ENCODE measurements at regions not wholly inside any gene's neighbourhood (a gene's known extent, or its start where the extent isn't known, plus 50 kb on each side); places are given as distances from the start of the nearest gene placed in this dataset.

- no peak for TF ChIP-seq SUZ12 (IDR thresholded peaks at IDR 0.05; ENCODE audit: extremely low read depth, insufficient read depth, insufficient read length)
- TF ChIP-seq ZNF274 (IDR thresholded peaks at IDR 0.05; ENCODE audit: low read depth, low read length) = no peak
- no peak for TF ChIP-seq YY1 (IDR thresholded peaks at IDR 0.05; ENCODE audit: insufficient read depth, insufficient read length)
- H3K27me3 ChIP-seq (ENCODE audit: insufficient read depth, insufficient read length) = no peaks in the 10 kb centered on the region
- no peak for DNase-seq (ENCODE audit: low read depth, low spot score)
- H3K36me3 ChIP-seq (ENCODE audit: insufficient read depth, insufficient read length, low read length) = no peaks in the 10 kb centered on the region
- H3K4me1 ChIP-seq (ENCODE audit: insufficient read depth, insufficient read length) = no peaks in the 10 kb centered on the region
- H3K9ac ChIP-seq (ENCODE audit: insufficient read length, low read depth) = no peak overlapping the region
- H3K4me3 ChIP-seq (ENCODE audit: insufficient read length, low read depth) = no peak overlapping the region
- no peaks in the 10 kb centered on the region for H3K9me3 ChIP-seq (ENCODE audit: insufficient read depth, low read length)
These were observed 1495.0 kb upstream of the PCDH20 start for GRCh38 chr13:62910541-62911060.

- Histone ChIP-seq H3K36me3 (ENCODE audit: insufficient read depth, insufficient read length, low read length) (no peaks in the 10 kb centered on the region), H3K9me3 (ENCODE audit: insufficient read depth, low read length) (no peaks in the 10 kb centered on the region), H3K4me3 (ENCODE audit: insufficient read length, low read depth) (no peak overlapping the region), H3K9ac (ENCODE audit: insufficient read length, low read depth) (no peak overlapping the region), H3K4me1 (ENCODE audit: insufficient read depth, insufficient read length) (no peaks in the 10 kb centered on the region), H3K27me3 (ENCODE audit: insufficient read depth, insufficient read length) (no peaks in the 10 kb centered on the region)
- DNase-seq (ENCODE audit: low read depth, low spot score) = no peak
- TF ChIP-seq SUZ12 (IDR thresholded peaks at IDR 0.05; ENCODE audit: extremely low read depth, insufficient read depth, insufficient read length) = no peak
- TF ChIP-seq YY1 (IDR thresholded peaks at IDR 0.05; ENCODE audit: insufficient read depth, insufficient read length) = no peak
- TF ChIP-seq ZNF274 (IDR thresholded peaks at IDR 0.05; ENCODE audit: low read depth, low read length) = no peak
These were observed 1492.7 kb upstream of the PCDH20 start for GRCh38 chr13:62908321-62908720.

GRCh38 chr13:62906896-62907295 lies 1491.2 kb upstream of the PCDH20 start:
- H3K36me3 ChIP-seq (ENCODE audit: insufficient read depth, insufficient read length, low read length) = no peaks in the 10 kb centered on the region
- DNase-seq (ENCODE audit: low read depth, low spot score) = no peak
- H3K4me1 ChIP-seq (ENCODE audit: insufficient read depth, insufficient read length) = no peaks in the 10 kb centered on the region
- no peak for TF ChIP-seq ZNF274 (IDR thresholded peaks at IDR 0.05; ENCODE audit: low read depth, low read length)
- no peak for TF ChIP-seq SUZ12 (IDR thresholded peaks at IDR 0.05; ENCODE audit: extremely low read depth, insufficient read depth, insufficient read length)
- no peak for TF ChIP-seq YY1 (IDR thresholded peaks at IDR 0.05; ENCODE audit: insufficient read depth, insufficient read length)
- no peaks in the 10 kb centered on the region for H3K9me3 ChIP-seq (ENCODE audit: insufficient read depth, low read length)
- no peak overlapping the region for H3K4me3 ChIP-seq (ENCODE audit: insufficient read length, low read depth)
- no peak overlapping the region for H3K9ac ChIP-seq (ENCODE audit: insufficient read length, low read depth)
- no peaks in the 10 kb centered on the region for H3K27me3 ChIP-seq (ENCODE audit: insufficient read depth, insufficient read length)

- Histone ChIP-seq H3K9me3 (ENCODE audit: insufficient read depth, low read length) (no peaks in the 10 kb centered on the region), H3K36me3 (ENCODE audit: insufficient read depth, insufficient read length, low read length) (no peaks in the 10 kb centered on the region), H3K9ac (ENCODE audit: insufficient read length, low read depth) (no peak overlapping the region), H3K4me3 (ENCODE audit: insufficient read length, low read depth) (no peak overlapping the region), H3K27me3 (ENCODE audit: insufficient read depth, insufficient read length) (no peaks in the 10 kb centered on the region), H3K4me1 (ENCODE audit: insufficient read depth, insufficient read length) (no peaks in the 10 kb centered on the region)
- TF ChIP-seq YY1 (IDR thresholded peaks at IDR 0.05; ENCODE audit: insufficient read depth, insufficient read length) (no peak), SUZ12 (IDR thresholded peaks at IDR 0.05; ENCODE audit: extremely low read depth, insufficient read depth, insufficient read length) (no peak), ZNF274 (IDR thresholded peaks at IDR 0.05; ENCODE audit: low read depth, low read length) (no peak)
- no peak for DNase-seq (ENCODE audit: low read depth, low spot score)
These were observed 1490.8 kb upstream of the PCDH20 start for GRCh38 chr13:62906469-62906868.

- TF ChIP-seq SUZ12 (IDR thresholded peaks at IDR 0.05; ENCODE audit: extremely low read depth, insufficient read depth, insufficient read length) (no peak), ZNF274 (IDR thresholded peaks at IDR 0.05; ENCODE audit: low read depth, low read length) (no peak), YY1 (IDR thresholded peaks at IDR 0.05; ENCODE audit: insufficient read depth, insufficient read length) (no peak)
- H3K9ac ChIP-seq (ENCODE audit: insufficient read length, low read depth) = no peak overlapping the region
- no peak for DNase-seq (ENCODE audit: low read depth, low spot score)
These were observed 1471.4 kb upstream of the PCDH20 start for GRCh38 chr13:62887046-62887445.

GRCh38 chr13:62879071-62879470 lies 1463.4 kb upstream of the PCDH20 start:
- no peaks in the 10 kb centered on the region; the same call in 1 of the 2 replicates for H3K9me3 ChIP-seq (ENCODE audit: insufficient read depth, low read length)
- H3K4me1 ChIP-seq (ENCODE audit: insufficient read depth, insufficient read length) = no peaks in the 10 kb centered on the region
- no peaks in the 10 kb centered on the region for H3K27me3 ChIP-seq (ENCODE audit: insufficient read depth, insufficient read length)
- DNase-seq (ENCODE audit: low read depth, low spot score) = no peak
- no peak overlapping the region for H3K9ac ChIP-seq (ENCODE audit: insufficient read length, low read depth)
- H3K4me3 ChIP-seq (ENCODE audit: insufficient read length, low read depth) = no peak overlapping the region
- TF ChIP-seq YY1 (IDR thresholded peaks at IDR 0.05; ENCODE audit: insufficient read depth, insufficient read length) = no peak
- H3K36me3 ChIP-seq (ENCODE audit: insufficient read depth, insufficient read length, low read length) = no peaks in the 10 kb centered on the region

More at GRCh38 chr13:62887046-62887445, 1471.4 kb upstream of the PCDH20 start:
- Histone ChIP-seq H3K27me3 (ENCODE audit: insufficient read depth, insufficient read length) (no peaks in the 10 kb centered on the region), H3K36me3 (ENCODE audit: insufficient read depth, insufficient read length, low read length) (no peaks in the 10 kb centered on the region), H3K4me3 (ENCODE audit: insufficient read length, low read depth) (no peak overlapping the region), H3K4me1 (ENCODE audit: insufficient read depth, insufficient read length) (no peaks in the 10 kb centered on the region), H3K9me3 (ENCODE audit: insufficient read depth, low read length) (no peaks in the 10 kb centered on the region)

- H3K4me1 ChIP-seq (ENCODE audit: insufficient read depth, insufficient read length) = no peaks in the 10 kb centered on the region
- no peaks in the 10 kb centered on the region for H3K36me3 ChIP-seq (ENCODE audit: insufficient read depth, insufficient read length, low read length)
- H3K27me3 ChIP-seq (ENCODE audit: insufficient read depth, insufficient read length) = no peaks in the 10 kb centered on the region
- no peaks in the 10 kb centered on the region; the same call in 1 of the 2 replicates for H3K9me3 ChIP-seq (ENCODE audit: insufficient read depth, low read length)
- no peak overlapping the region for H3K4me3 ChIP-seq (ENCODE audit: insufficient read length, low read depth)
- no peak for DNase-seq (ENCODE audit: low read depth, low spot score)
- TF ChIP-seq YY1 (IDR thresholded peaks at IDR 0.05; ENCODE audit: insufficient read depth, insufficient read length) = no peak
- no peak for TF ChIP-seq ZNF274 (IDR thresholded peaks at IDR 0.05; ENCODE audit: low read depth, low read length)
- no peak for TF ChIP-seq SUZ12 (IDR thresholded peaks at IDR 0.05; ENCODE audit: extremely low read depth, insufficient read depth, insufficient read length)
- H3K9ac ChIP-seq (ENCODE audit: insufficient read length, low read depth) = no peak overlapping the region
These were observed 1459.5 kb upstream of the PCDH20 start for GRCh38 chr13:62875118-62875640.
